Memory B cell (primary cell): ENCODE measurements at regions not wholly inside any gene's neighbourhood (a gene's known extent, or its start where the extent isn't known, plus 50 kb on each side); places are given as distances from the start of the nearest gene placed in this dataset.
"Not testable (repeated sequence)": the region's sequence is repeated elsewhere in the genome, so short reads cannot be mapped to it uniquely, and the experiment has no call there.

Experiments
- ATAC-seq: fragments of 150-1000 bp; cut with Tn5 transposase; 2 replicates; pipeline ENCODE4 v1.10.0; 2021; ENCODE audit warnings: low read depth, mild to moderate bottlenecking, moderate library complexity
- DNase-seq, 2 donors: peaks; one replicate each; pipeline ENCODE4 v3.0.0; 2022; ENCODE audit warnings: low spot score in 2 of 2
- H3K27ac Mint-ChIP-seq: one replicate; pipeline ENCODE4 v1.8.0; 2022; ENCODE audit warnings: mild to moderate bottlenecking, moderate library complexity, mixed read lengths
- H3K27me3 Mint-ChIP-seq: one replicate; pipeline ENCODE4 v1.8.0; 2022; ENCODE audit warnings: mixed read lengths
- H3K36me3 Mint-ChIP-seq: one replicate; pipeline ENCODE4 v1.8.0; 2022; ENCODE audit warnings: mild to moderate bottlenecking, mixed read lengths
- H3K4me1 Mint-ChIP-seq: one replicate; pipeline ENCODE4 v1.8.0; 2022; ENCODE audit warnings: mixed read lengths
- H3K4me3 Mint-ChIP-seq: one replicate; pipeline ENCODE4 v1.8.0; 2022; ENCODE audit warnings: mild to moderate bottlenecking, moderate library complexity, mixed read lengths
- H3K9me3 Mint-ChIP-seq: one replicate; pipeline ENCODE4 v1.8.0; 2022; ENCODE audit warnings: mixed read lengths

GRCh38 chr10:53358536-53358935, 586.0 kb upstream of the MBL2 start:
- Mint-ChIP-seq H3K4me1 (no peaks in the 10 kb centered on the region), H3K4me3 (no peak overlapping the region), H3K9me3 (peaks cover 4% of the 10 kb centered on the region), H3K27ac (no peak overlapping the region), H3K36me3 (no peaks in the 10 kb centered on the region), H3K27me3 (no peaks in the 10 kb centered on the region)
- ATAC-seq (no peak), DNase-seq (no peak)

GRCh38 chr10:53357587-53357986, 585.0 kb upstream of the MBL2 start:
- no peaks in the 10 kb centered on the region for H3K27me3 Mint-ChIP-seq
- H3K4me3 Mint-ChIP-seq, result no peak overlapping the region
- H3K4me1 Mint-ChIP-seq, result no peaks in the 10 kb centered on the region
- no peak overlapping the region for H3K27ac Mint-ChIP-seq
- no peak for ATAC-seq
- peaks cover 4% of the 10 kb centered on the region for H3K9me3 Mint-ChIP-seq
- no peaks in the 10 kb centered on the region for H3K36me3 Mint-ChIP-seq
- DNase-seq, result no peak

- no peak for ATAC-seq
- Mint-ChIP-seq H3K4me3 (no peak overlapping the region), H3K4me1 (no peaks in the 10 kb centered on the region), H3K27me3 (no peaks in the 10 kb centered on the region), H3K9me3 (peaks cover 4% of the 10 kb centered on the region), H3K36me3 (no peaks in the 10 kb centered on the region), H3K27ac (no peak overlapping the region)
- DNase-seq, result no peak
These were observed 584.2 kb upstream of the MBL2 start for GRCh38 chr10:53356616-53357349.

- DNase-seq, H3K9me3 Mint-ChIP-seq, H3K4me3 Mint-ChIP-seq, ATAC-seq, H3K4me1 Mint-ChIP-seq, H3K36me3 Mint-ChIP-seq, H3K27ac Mint-ChIP-seq, H3K27me3 Mint-ChIP-seq: not testable (repeated sequence)
These were observed 569.9 kb upstream of the MBL2 start for GRCh38 chr10:53342531-53342930.

GRCh38 chr10:53338199-53338598, 565.6 kb upstream of the MBL2 start:
- ATAC-seq, DNase-seq, H3K4me1 Mint-ChIP-seq, H3K4me3 Mint-ChIP-seq, H3K9me3 Mint-ChIP-seq, H3K36me3 Mint-ChIP-seq, H3K27me3 Mint-ChIP-seq, H3K27ac Mint-ChIP-seq: not testable (repeated sequence)

- H3K4me3 Mint-ChIP-seq, H3K9me3 Mint-ChIP-seq, DNase-seq, ATAC-seq, H3K4me1 Mint-ChIP-seq, H3K36me3 Mint-ChIP-seq, H3K27me3 Mint-ChIP-seq, H3K27ac Mint-ChIP-seq: not testable (repeated sequence)
These were observed 563.3 kb upstream of the MBL2 start for GRCh38 chr10:53335803-53336422.

- no peaks in the 10 kb centered on the region for H3K4me1 Mint-ChIP-seq
- H3K36me3 Mint-ChIP-seq, result no peaks in the 10 kb centered on the region
- peaks cover 4% of the 10 kb centered on the region for H3K9me3 Mint-ChIP-seq
- H3K4me3 Mint-ChIP-seq, result no peak overlapping the region
- no peak overlapping the region for H3K27ac Mint-ChIP-seq
- ATAC-seq (no peak), DNase-seq (no peak)
- no peaks in the 10 kb centered on the region for H3K27me3 Mint-ChIP-seq
These were observed 558.9 kb upstream of the MBL2 start for GRCh38 chr10:53331460-53331859.

GRCh38 chr10:53326401-53327305, 554.1 kb upstream of the MBL2 start:
- not testable (repeated sequence) for H3K4me3 Mint-ChIP-seq, H3K27me3 Mint-ChIP-seq, DNase-seq, H3K9me3 Mint-ChIP-seq, H3K27ac Mint-ChIP-seq, ATAC-seq, H3K4me1 Mint-ChIP-seq, H3K36me3 Mint-ChIP-seq

GRCh38 chr10:53325066-53325465, 552.5 kb upstream of the MBL2 start:
- H3K4me1 Mint-ChIP-seq, result no peaks in the 10 kb centered on the region
- no peaks in the 10 kb centered on the region for H3K36me3 Mint-ChIP-seq
- H3K4me3 Mint-ChIP-seq, result no peak overlapping the region
- no peak overlapping the region for H3K27ac Mint-ChIP-seq
- ATAC-seq (no peak), DNase-seq (no peak)
- H3K9me3 Mint-ChIP-seq, result no peaks in the 10 kb centered on the region
- H3K27me3 Mint-ChIP-seq, result no peaks in the 10 kb centered on the region

GRCh38 chr10:53315709-53316108, 543.1 kb upstream of the MBL2 start:
- ATAC-seq (no peak), DNase-seq (no peak)
- Mint-ChIP-seq H3K4me3 (no peak overlapping the region), H3K4me1 (no peaks in the 10 kb centered on the region), H3K9me3 (no peaks in the 10 kb centered on the region), H3K27ac (no peak overlapping the region), H3K36me3 (no peaks in the 10 kb centered on the region), H3K27me3 (no peaks in the 10 kb centered on the region)

GRCh38 chr10:53314876-53315275, 542.3 kb upstream of the MBL2 start:
- no peak overlapping the region for H3K27ac Mint-ChIP-seq
- DNase-seq (no peak), ATAC-seq (no peak)
- H3K36me3 Mint-ChIP-seq, result no peaks in the 10 kb centered on the region
- H3K4me1 Mint-ChIP-seq, result no peaks in the 10 kb centered on the region
- H3K4me3 Mint-ChIP-seq, result no peak overlapping the region
- H3K9me3 Mint-ChIP-seq, result no peaks in the 10 kb centered on the region
- H3K27me3 Mint-ChIP-seq, result no peaks in the 10 kb centered on the region

GRCh38 chr10:53298443-53298842, 525.9 kb upstream of the MBL2 start:
- no peaks in the 10 kb centered on the region for H3K36me3 Mint-ChIP-seq
- no peak overlapping the region for H3K27ac Mint-ChIP-seq
- DNase-seq (no peak), ATAC-seq (no peak)
- no peaks in the 10 kb centered on the region for H3K27me3 Mint-ChIP-seq
- no peak overlapping the region for H3K4me3 Mint-ChIP-seq
- H3K9me3 Mint-ChIP-seq, result no peaks in the 10 kb centered on the region
- H3K4me1 Mint-ChIP-seq, result no peaks in the 10 kb centered on the region

- peaks cover 4% of the 10 kb centered on the region for H3K9me3 Mint-ChIP-seq
- H3K27ac Mint-ChIP-seq, result no peak overlapping the region
- no peak overlapping the region for H3K4me3 Mint-ChIP-seq
- ATAC-seq (no peak), DNase-seq (no peak)
- H3K36me3 Mint-ChIP-seq, result no peaks in the 10 kb centered on the region
- H3K4me1 Mint-ChIP-seq, result no peaks in the 10 kb centered on the region
- H3K27me3 Mint-ChIP-seq, result no peaks in the 10 kb centered on the region
These were observed 512.1 kb upstream of the MBL2 start for GRCh38 chr10:53284615-53285182.

- Mint-ChIP-seq H3K36me3 (no peaks in the 10 kb centered on the region), H3K4me3 (no peak overlapping the region), H3K4me1 (no peaks in the 10 kb centered on the region), H3K27ac (no peak overlapping the region), H3K9me3 (peaks cover 8% of the 10 kb centered on the region), H3K27me3 (no peaks in the 10 kb centered on the region)
- no peak for ATAC-seq
- DNase-seq, result no peak
These were observed 504.2 kb upstream of the MBL2 start for GRCh38 chr10:53276797-53277196.
